ENCODE measurements at regions not wholly inside any gene's neighbourhood (a gene's known extent, or its start where the extent isn't known, plus 50 kb on each side); places are given as distances from the start of the nearest gene placed in this dataset.

DNA sequence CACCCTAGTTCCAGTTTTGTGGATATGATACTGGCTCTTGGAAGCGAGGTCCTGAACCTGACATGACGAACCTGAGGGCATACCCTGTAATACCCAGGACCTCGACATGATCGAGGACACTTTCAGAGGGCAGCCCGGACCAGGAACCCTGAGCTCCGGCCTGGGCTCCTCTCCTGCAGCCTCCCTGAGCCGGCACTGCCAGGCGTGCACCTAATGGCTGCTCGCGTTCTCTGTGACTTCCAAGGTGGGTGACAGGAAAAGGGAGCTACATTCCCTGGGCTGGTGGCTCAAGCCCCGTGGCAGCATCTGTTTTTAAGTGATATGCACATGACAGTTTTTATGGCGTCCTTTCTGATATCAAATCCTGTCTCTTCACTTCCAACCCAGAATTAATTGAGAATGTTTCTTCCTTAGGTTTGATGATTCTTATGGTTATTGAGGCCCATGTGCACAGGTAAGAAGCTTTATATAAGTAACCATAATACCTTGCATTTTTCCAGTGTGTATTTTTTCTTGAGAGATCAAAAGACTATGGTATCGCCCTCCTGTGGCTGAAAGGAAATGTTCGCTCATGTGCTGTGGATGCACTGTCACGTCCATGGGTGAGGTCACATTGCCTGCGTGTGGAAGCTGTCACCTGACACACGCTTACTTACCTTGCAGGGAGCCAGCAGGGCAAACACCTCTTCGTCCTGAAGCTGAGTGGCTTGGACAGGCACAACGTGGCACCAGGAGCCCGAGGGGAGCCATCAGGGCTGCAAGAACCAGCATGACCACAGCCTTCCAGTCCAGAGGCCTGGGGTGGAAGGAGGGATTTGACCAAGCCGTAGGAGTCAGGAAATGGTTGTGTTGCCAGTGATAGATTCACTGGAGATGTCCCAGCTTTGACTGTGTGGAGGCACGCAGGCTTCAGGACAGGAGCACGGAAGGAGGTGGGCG, 367.4 kb upstream of the MYT1L start:
- peak; percentile 21 for DNase-seq (ENCODE audit: low read depth, low spot score)

DNA sequence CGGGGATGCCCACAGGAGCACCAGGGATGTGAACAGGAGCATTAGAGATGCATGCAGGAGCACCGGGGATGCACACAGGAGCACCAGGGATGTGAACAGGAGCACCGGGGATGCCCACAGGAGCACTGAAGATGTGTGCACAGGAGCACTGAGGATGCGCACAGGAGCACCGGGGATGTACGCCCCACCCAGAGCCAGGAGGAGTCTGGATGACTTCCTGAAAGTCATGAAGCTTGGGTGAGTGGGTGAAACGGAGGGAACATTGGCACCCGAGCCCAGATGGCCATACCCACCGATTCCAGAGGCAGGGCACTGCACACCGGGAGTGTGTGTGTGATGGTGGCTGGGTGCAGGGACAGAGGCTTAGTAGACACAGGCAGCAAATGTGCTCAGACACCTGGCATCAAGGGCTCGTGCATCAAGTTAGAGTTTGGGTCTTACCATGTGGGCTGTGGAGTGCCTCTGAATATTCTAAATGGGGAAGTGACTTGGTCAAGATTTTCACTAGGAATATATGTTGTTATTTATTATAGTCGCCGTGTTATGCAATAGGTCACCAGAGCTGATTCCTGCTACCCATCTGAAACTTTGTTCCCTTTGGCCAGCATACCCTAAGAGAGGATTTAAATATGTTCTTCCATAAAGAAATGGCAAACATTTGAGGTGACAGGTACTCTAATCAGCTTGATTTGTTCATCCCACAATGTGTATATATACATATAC, 365.8 kb upstream of the MYT1L start:
- no peak for DNase-seq (ENCODE audit: low read depth, low spot score)

DNA sequence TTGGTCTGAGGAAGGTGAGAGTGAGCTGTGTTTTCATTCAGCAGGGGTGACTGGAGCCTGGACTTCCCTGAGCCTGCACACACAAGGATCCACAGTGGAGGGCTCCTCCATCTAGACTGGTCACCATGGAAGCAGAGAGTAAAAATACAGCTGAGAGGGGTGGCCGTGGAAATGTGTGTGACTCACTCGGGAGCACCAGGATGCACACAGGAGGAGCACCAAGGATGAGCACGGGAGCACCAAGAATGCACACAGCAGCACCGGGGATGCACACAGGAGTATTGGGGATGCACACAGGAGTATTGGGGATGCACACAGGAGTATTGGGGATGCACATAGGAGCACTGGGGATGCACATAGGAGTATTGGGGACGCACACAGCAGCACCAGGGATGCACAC, 365.2 kb upstream of the MYT1L start:
- no peak for DNase-seq (ENCODE audit: low read depth, low spot score)

DNA sequence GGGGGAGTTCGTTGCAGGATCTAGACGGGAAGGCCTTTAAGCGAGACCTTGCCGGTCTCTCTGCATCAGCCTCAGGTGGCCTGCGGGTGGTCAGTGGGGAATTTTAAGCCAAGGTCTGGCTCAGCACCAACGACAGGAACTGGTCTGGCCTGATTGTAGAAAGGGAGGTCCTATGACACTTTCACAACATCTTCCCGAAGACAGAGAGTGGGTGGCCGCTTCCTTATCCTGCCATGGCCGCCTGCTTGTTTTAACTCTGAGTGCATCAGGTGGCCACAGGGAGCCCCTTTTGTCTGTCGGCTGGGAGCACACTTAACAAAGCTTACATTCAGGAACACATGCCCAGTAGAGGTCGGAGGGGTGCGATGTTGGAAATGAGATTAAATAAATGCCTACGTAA, 363.7 kb upstream of the MYT1L start:
- no peak for DNase-seq (ENCODE audit: low read depth, low spot score)

DNA sequence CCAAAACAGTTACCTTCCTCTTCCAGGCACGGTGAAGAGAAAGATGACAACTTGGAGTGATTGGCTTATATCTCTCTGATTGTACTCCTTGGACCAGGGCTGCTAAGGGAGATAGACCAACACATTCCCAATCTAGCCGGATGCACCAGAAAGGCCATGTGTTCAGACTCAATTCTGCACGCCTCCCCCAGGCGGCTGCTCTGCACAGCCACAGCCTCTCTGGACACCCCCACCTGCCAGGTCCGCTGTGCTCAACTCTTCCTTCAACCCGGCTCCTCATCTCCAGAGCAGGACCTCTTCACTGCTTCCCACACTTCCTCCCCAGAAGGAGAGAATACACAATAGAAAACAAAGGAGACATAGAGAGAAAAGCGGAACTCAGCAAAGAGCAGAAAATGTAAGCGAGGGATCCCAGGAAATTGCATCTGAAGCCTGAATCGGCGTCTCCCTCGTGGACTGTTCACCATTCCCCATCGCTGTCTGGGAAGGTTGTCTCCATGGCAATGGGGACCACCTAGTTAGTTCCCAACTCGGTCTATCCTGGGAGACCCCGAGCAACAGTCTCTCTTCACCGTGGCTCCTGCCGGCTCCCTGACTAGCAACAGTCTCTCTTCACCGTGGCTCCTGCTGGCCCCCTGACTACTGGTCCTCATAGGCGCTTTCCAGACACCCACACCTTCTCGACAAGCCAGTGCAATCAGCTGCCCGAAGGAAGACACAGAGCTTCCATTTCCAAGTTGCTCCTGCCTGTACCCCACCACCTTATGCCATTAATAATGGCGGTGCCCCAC, 361.7 kb upstream of the MYT1L start:
- DNase-seq (ENCODE audit: low read depth, low spot score): no peak

DNA sequence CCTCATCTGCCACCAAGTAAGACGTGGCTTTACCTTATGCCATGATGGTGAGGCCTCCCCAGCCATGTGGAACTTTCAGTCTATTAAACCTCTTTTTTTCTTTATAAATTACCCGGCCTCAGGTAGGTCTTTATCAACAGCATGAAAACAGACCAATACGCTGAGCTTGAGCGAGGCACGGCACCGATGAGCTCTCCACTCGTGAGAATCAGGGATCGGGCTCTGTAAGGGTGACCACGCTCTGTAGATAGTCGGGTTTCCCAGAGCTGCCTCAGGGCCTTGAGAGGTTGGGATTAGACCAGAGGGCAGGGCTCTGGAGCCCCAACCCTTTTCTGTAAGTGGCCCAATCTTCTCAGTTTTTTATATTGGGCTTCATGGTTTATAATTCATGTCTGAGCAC, 360.3 kb upstream of the MYT1L start:
- DNase-seq (ENCODE audit: low read depth, low spot score): no peak

DNA sequence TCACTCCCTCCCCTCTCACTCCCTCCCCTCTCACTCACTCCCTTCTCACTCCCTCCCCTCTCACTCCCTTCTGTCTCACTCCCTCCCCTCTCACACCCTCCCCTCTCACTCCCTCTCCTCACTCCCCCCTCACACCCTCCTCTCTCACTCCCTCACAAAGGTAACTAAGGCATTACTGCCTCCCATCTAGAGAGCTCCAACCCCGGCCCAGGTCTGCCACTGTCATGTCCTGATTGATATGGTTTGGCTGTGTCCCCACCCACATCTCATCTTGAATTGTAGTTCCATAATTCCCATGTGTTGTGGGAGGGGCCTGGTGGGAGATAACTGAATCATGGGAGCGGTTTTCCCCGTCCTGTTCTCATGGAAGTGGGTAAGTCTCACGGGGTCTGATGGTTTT, 359.9 kb upstream of the MYT1L start:
- DNase-seq (ENCODE audit: low read depth, low spot score): no peak

DNA sequence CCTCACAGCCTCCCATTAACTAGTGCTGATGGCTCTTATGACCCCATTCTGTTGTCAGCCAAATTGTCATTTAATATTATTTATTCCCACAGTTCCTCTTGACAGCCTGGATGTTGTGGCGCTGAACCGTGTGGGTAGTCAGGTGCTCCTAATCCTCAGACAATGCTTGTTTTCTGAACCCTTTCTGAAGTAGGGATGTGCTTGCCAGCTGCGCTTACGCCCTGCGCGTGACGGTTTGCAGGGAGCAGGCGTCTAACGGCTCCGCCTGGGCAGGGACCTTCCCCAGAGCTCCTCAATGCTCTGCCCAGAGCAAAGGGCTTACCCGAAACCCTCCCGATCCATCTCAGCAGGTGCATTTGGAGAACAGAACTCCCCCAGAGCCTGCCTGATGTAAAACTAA, 358.2 kb upstream of the MYT1L start:
- no peak for DNase-seq (ENCODE audit: low read depth, low spot score)

DNA sequence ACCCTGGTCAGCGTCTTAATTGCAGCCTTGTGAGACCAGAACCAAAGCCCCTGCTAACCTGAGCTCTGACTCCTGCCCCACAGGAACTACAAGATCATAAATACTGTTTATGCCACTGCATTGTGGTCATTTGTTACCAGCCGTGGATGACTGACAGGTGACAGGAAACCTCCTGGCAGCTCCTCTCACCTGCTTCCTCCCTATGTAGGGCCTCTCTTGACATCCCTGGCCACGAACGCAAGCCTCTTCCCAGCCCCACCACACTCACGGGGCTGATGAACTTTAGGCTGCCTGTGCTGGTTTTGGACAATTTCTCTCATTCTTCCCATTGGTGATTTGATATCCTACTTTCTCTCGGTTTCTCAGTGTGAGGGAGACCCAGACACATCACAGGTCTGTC, 357.2 kb upstream of the MYT1L start:
- DNase-seq (ENCODE audit: low read depth, low spot score): no peak

DNA sequence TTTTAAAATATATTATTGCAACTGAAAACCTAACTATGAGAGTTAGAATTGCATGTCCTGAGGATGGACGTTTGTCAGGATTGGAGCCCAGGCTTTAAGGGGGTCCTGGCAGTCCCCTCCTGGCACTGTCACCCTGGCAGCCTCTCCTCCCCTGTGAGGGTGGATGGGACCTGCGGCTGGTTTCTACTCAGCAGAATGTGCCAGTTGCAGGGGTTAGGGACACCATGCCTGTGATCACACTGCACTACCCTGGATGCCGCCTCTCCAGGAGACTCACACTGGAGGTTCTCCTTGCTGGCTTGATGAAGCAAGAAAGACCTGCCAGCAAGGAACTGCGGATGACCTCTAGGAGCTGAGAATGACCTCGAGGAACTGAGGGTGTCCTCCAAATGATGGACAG, 356.7 kb upstream of the MYT1L start:
- DNase-seq (ENCODE audit: low read depth, low spot score): no peak

DNA sequence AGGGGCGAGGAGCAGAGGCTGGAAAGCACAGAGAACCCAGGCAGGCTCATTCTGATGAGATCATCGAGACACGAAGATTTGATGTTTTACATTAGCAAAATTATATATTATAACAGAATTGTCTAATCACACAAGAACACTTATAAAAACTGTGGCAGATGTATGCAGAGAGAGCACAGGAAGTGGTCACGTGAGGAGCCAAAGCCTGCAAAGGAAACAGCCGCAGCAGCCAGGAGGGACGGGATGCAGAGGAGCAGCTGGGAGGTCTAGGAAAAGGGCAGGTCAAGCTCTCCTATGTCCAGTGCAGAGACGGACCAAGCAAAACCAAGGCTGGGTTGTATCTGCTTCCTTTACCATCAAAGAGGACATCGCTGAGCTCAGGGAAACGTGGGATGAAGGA, 355.1 kb upstream of the MYT1L start:
- DNase-seq (ENCODE audit: low read depth, low spot score): no peak

DNA sequence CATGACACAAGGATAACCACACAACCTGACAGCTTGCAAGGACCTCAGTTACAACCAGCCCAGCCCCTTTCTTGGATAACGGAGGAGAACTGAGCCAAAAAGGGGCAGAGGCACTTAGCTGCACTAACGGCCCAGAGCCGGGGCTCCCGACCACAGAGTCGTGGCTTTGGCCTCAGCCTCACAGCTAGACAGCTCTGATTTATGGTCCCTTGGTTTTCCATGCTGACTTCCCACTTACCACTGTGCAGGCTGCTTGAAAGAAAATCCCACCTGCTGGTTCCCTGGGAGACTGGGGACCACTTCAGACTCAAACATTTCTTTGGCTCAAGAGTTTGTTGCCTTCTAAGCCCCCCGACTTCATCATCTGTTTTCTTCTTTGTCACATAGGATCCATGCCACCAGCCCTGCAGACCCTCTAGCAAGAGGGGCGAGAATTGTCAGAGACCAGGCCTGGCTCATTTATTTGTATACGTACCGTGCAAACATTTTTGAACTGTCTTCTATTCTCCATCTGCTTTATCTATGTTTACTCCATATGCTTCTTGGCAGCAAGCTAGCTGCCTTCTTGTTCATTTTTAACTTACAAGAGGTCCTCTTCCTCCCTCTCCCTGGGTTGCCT, 352.6 kb upstream of the MYT1L start:
- peak; percentile 35 for DNase-seq (ENCODE audit: low read depth, low spot score)

DNA sequence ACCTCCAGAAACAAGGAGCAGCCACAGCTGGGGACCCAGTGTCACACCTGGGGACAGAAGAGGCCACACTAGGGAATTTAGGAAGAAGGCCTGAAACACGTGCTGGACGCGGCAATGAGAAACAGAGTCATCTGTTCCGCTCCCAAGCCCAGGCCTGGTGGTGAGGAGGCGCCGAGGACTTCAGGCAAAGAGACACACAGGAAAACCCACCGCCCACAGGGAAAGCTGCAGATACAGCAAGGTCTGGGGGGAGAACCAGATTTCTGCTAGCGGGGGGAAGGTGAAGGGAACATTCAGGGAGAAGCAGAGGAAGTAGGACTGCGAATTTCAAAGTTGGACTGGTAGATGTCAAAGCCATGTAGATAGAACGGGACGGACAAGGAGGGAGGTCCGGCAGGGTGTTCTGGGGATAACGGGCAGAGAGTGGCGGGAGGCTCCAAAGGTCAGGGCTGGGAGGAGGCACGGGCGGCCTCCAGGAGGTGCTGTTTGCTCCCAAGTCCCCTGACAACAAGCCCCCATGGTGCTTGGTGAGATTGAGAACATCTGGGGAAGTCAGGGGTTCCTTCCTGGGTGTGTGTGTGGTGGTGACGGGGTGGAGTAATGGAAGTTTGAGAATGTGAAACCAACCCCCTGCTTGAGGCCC, 351.7 kb upstream of the MYT1L start:
- no peak for DNase-seq (ENCODE audit: low read depth, low spot score)

DNA sequence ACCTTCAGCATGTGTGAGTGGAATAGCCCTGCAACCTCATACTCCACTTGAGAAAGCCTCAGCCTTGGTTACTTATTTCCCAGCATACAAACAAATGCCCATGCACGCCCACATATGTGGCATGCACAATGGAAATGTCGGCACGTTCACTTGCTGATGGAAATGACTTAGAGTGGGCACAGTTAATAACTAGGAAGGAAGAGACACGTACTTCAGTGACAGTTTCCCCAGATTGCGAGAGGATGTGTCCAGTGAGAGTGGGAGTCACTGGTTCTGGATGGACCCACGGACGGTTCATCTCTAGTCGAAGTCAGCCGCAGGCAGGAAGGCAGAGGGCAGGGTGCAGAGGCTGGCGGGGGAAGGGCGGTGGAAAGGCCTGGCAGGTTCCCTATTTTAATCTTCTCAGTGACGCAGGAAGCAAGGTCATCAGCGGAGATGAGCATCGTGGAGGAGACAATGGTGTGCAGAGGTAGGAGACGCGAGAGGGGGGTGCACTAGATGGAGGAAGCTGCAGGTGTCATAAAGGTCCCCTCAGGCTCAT, 350.7 kb upstream of the MYT1L start:
- no peak for DNase-seq (ENCODE audit: low read depth, low spot score)

DNA sequence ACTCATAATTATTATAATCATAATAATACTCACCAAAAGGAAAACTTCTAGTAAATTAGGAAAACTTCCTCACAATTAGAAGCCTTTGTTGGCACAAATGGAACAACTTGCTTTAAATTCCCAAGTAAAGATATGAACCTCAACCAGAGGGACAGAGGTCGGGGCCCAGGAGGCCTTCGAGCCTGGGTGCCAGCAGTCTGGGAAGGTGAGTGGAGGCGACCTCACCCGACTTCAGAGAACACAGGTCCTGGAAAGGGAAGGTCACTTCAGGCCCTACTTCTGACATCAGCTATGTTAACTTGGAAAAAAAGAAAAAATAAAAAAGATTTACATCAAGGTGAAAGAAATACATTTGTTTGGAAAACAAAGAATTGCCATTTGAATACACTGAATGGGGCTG, 350.0 kb upstream of the MYT1L start:
- no peak for DNase-seq (ENCODE audit: low read depth, low spot score)

DNA sequence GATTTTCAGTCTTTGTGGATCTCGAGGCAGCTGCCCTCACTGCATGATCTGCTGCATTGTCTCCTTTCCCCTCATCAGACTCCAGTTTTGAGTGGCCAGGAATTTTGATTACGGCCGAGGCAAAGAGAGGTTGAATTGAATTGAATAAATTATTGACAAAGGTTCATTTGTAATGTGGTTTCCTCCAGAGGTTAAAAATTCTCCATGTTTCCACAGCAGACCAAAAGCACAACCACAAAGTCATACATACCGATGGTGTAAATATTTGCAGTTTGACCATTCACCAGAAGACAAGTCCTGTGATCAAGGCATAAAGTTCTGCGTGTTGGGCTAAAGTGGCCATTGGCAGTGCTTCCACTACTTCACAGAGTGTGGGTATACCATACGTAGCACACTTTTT, 343.8 kb upstream of the MYT1L start:
- no peak for DNase-seq (ENCODE audit: low read depth, low spot score)

DNA sequence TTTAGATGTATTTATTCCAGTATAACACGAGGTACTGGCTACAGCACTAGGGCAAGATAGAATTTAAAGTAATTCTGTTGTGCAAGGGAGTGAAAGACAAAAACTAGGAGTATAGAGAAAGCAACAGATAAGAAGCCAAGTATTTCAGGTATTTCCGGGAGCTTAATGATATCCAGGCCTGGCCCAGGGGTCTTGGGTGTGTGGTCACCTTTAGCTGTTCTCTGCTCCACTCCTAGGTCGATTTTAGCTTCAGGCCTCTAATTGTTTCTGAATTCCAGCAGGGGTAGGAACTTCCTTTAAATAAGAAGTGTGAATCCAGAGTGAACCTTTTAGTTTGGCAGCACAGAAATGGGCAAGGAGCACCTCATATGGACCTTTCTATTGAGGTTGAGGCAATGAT, 342.3 kb upstream of the MYT1L start:
- DNase-seq (ENCODE audit: low read depth, low spot score): no peak

DNA sequence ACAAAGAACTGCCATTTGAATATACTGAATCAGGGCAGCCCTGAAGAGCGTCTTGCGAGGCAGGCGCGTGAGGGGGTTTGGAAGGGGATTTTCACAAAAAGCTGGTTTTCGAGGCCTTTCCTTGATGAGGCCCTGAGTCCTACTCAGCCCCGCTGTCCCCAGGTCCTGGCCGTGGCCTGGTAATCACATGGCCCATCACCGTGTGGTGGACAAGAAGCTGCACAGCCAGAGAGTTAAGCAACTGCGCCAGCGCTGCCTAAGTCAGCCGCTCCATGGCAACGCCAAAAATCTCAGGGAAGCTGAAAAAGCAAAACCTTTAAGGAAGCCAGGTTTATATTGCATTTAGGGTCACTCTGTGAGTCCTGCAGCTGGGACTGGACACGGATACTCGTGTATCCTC, 341.2 kb upstream of the MYT1L start:
- DNase-seq (ENCODE audit: low read depth, low spot score): no peak

DNA sequence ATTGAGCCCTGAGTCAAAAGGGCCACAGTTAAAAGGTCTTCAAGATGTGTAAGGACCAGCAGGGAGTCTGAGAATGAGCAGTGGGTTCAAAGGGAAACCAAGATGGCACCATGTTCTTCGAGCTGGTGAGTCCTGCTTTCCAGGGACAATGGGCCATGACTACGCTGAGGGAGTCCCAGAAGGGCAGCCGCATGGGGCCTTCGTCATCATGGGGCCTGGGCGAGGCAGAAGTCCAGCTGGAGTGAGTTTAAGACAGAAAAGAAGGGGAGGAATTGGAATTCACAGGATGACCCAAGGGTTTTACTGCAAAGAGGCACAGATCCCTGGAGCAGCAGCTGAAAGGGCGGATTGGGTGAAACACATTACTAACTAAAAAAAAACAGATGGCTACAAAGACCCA, 340.8 kb upstream of the MYT1L start:
- DNase-seq (ENCODE audit: low read depth, low spot score): no peak

DNA sequence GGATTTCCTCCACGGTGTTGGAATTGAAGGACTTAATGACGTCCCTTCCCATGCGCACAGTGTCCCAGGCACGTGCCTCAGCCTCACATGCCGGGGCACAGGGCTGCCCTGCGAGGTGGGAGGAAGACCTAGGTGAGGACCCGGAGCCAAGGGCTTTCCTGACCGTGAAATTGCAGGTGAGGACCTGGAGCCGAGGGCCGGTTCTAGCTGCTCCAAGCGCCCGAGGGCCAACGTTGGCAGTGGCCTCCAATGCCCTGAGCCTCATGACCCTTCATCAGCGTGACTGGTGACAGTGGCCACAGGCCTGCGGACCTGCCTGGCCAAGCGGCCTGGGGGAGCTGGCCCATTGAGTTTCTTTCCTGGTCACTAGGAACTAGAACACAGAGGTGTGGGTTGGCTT, 338.2 kb upstream of the MYT1L start:
- DNase-seq (ENCODE audit: low read depth, low spot score): no peak

DNA sequence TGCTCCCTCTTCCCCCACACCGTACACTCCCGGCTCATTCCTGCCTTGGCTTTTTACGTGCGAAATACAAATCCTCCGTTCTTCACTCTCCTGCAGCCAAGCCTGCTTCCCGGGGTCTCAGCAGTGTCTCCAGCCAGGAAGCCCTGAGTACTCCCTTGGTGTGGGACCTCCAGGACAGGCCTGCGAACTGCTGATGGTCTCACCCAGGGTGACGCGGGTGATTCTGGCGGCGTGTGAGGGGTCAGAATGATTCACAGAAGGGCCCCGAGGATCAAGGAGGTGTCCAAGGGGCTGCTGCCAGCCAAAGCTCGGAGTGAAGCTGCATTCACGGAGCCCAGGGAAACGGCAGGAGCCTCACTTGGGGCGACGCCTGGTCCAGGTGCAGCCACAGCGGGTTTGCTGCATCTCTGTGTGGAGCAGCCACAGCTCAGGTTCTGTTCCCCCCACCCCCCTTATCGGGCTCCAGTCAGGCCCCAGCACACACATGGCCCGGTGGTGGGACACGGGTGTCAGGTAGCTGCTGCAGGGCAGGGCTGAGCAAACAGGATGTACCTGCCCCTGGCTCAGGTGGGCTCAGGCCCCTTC, 337.7 kb upstream of the MYT1L start:
- DNase-seq (ENCODE audit: low read depth, low spot score): no peak

Measured in astrocyte of the hippocampus (primary cell).